ENCODE measurements at regions not wholly inside any gene's neighbourhood (a gene's known extent, or its start where the extent isn't known, plus 50 kb on each side); places are given as distances from the start of the nearest gene placed in this dataset.
A peak's percentile ranks its signal among the peaks of the same experiment; 100 is the strongest.
"Not testable (repeated sequence)": the region's sequence is repeated elsewhere in the genome, so short reads cannot be mapped to it uniquely, and the experiment has no call there.

DNA sequence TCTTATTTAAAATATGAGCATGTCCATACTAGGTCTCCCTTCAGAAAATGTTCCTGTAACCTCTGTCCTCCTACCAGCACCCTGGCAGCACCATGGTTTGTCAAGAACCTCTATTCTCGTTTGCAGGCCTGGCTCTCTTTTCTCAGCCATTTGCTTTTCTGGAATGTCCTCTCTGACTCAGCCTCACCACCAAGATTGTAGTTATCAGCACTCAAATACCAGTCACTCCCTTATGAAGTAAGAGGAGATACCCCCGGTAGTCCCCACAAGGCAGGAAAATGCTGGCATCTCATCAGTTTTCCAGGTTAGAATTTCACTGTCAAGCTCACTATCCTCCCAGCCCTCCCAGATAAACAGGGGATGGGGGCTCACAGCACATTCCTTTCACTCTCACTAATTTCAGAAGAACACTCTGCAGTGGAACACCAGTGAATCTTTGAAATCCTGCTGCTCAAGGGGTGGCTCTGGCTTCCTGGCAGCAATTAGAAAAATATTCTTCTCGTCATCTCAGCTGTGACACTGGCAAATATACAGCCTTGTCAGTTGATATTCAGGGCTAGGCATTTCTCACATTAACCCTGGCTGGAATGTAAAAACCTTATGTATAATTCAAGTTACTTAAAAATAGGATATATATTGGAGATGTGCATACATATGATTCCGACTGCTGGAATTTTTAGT, 129.2 kb downstream of the TBX18 start:
- DNase-seq (ENCODE audit: low spot score in 2 of 2, unreplicated experiment in 2 of 2): no peak
- H3K4me1 Mint-ChIP-seq: peaks cover 8% of the 10 kb centered on the region
- H3K27me3 Mint-ChIP-seq (ENCODE audit: low read depth): no peaks in the 10 kb centered on the region
- no peaks in the 10 kb centered on the region for H3K36me3 Mint-ChIP-seq
- no peak overlapping the region for H3K4me3 Mint-ChIP-seq
- TF ChIP-seq, protein P1, sequence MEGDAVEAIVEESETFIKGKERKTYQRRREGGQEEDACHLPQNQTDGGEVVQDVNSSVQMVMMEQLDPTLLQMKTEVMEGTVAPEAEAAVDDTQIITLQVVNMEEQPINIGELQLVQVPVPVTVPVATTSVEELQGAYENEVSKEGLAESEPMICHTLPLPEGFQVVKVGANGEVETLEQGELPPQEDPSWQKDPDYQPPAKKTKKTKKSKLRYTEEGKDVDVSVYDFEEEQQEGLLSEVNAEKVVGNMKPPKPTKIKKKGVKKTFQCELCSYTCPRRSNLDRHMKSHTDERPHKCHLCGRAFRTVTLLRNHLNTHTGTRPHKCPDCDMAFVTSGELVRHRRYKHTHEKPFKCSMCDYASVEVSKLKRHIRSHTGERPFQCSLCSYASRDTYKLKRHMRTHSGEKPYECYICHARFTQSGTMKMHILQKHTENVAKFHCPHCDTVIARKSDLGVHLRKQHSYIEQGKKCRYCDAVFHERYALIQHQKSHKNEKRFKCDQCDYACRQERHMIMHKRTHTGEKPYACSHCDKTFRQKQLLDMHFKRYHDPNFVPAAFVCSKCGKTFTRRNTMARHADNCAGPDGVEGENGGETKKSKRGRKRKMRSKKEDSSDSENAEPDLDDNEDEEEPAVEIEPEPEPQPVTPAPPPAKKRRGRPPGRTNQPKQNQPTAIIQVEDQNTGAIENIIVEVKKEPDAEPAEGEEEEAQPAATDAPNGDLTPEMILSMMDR (IDR thresholded peaks at IDR 0.05; ENCODE audit: unreplicated experiment): no peak
- peak overlapping the region; percentile 80 for H3K27ac Mint-ChIP-seq
- peaks cover 5% of the 10 kb centered on the region for H3K9me3 Mint-ChIP-seq

DNA sequence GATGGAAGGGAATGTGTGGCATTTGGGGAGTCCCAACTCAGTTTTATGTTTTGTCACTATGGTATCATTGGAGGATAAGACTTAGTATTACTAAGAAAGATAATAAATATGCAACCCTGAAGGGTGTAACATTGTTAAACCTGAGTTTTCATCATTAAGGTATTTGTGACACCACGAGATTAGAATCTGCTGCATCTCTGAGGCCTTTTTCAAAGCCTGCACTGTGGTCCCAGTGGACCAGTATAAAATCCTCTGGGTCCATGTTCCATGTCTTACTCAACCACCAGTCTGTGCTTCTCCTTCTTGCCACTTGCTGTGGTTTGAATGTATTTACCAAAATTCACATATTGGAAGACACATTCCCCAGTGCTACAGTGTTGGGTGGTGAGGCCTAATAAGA, 130.6 kb downstream of the TBX18 start:
- DNase-seq (ENCODE audit: low spot score in 2 of 2, unreplicated experiment in 2 of 2): no peak
- H3K9me3 Mint-ChIP-seq: peaks cover 5% of the 10 kb centered on the region

DNA sequence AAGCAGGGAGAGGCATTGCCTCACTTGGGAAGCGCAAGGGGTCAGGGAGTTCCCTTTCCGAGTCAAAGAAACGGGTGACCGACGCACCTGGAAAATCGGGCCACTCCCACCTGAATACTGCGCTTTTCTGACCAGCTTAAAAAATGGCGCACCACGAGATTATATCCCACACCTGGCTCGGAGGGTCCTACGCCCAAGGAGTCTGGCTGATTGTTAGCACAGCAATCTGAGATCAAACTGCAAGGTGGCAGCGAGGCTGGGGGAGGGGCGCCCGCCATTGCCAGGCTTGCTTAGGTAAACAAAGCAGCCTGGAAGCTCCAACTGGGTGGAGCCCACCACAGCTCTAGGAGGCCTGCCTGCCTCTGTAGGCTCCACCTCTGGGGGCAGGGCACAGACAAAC, 137.9 kb downstream of the TBX18 start:
- H3K9me3 Mint-ChIP-seq; H3K4me1 Mint-ChIP-seq; H3K27ac Mint-ChIP-seq; H3K27me3 Mint-ChIP-seq (ENCODE audit: low read depth); H3K36me3 Mint-ChIP-seq; H3K4me3 Mint-ChIP-seq; DNase-seq (ENCODE audit: low spot score in 2 of 2, unreplicated experiment in 2 of 2): not testable (repeated sequence)

More for the DNA sequence above, 130.6 kb downstream of the TBX18 start:
- peaks cover 8% of the 10 kb centered on the region for H3K4me1 Mint-ChIP-seq
- H3K27me3 Mint-ChIP-seq (ENCODE audit: low read depth): no peaks in the 10 kb centered on the region
- H3K27ac Mint-ChIP-seq: no peak overlapping the region
- no peaks in the 10 kb centered on the region for H3K36me3 Mint-ChIP-seq
- no peak overlapping the region for H3K4me3 Mint-ChIP-seq
- TF ChIP-seq, protein P1 (IDR thresholded peaks at IDR 0.05; ENCODE audit: unreplicated experiment): no peak

DNA sequence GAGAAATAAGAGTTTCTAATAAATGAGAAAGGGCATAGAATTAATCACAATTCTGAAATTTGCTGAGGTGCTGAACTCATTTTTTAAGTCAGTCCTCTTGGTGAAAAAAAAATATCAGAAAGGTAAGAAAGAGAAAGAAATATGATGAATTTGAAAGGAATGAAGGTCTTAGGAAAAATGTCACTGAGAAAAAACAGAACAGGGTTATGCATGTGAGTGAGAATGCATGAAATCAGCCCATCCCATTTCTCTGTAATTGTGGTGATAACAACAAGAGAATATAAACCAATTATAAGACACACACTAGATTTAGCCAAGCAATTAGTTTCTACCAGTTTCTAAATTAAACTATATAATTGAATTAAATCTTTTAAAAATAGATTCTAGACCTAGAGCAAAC, 138.9 kb downstream of the TBX18 start:
- Mint-ChIP-seq H3K4me1 (peaks cover 7% of the 10 kb centered on the region), H3K4me3 (no peak overlapping the region), H3K27ac (no peak overlapping the region), H3K36me3 (no peaks in the 10 kb centered on the region), H3K9me3 (peaks cover 16% of the 10 kb centered on the region), H3K27me3 (ENCODE audit: low read depth) (no peaks in the 10 kb centered on the region)
- no peak for DNase-seq (ENCODE audit: low spot score in 2 of 2, unreplicated experiment in 2 of 2)
- TF ChIP-seq, protein P1 (IDR thresholded peaks at IDR 0.05; ENCODE audit: unreplicated experiment): no peak

DNA sequence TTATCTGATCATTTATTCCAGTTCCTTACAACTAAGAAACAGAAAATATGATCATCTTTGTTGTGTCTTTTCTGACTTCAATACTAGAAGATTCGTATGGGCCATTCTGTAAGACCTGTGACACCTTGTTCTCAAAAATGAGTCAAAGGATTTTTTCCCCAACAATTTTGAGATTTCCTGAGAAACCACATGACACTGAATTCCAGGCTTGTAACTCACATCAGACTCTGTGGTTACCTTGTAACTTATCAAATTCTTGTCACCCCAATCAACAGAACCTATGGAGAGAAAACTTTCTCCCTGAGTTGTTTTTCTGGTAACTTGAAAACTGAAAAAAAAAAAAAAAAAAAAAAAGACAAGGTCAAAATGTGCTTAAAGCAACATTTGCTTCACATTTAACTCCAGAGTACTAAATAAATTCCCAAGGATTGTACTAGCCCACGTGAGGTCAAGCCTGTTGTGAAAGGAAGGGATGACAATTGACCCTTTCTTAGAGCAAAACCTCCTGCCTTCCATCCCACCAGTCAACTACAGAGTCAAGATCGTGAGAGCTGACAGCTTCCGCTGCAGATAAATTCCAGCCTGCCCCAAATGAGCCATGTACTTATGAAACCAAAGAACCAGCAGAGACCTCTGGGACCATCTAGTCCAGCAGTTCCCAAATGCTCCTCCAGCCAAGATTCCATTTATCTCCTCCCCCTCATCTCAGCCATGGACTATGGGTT, 140.3 kb downstream of the TBX18 start:
- peaks cover 18% of the 10 kb centered on the region for H3K9me3 Mint-ChIP-seq
- TF ChIP-seq, protein P1 (IDR thresholded peaks at IDR 0.05; ENCODE audit: unreplicated experiment): no peak
- H3K4me3 Mint-ChIP-seq: no peak overlapping the region
- no peaks in the 10 kb centered on the region for H3K27me3 Mint-ChIP-seq (ENCODE audit: low read depth)
- no peak overlapping the region for H3K27ac Mint-ChIP-seq
- no peak for DNase-seq (ENCODE audit: low spot score in 2 of 2, unreplicated experiment in 2 of 2)
- H3K4me1 Mint-ChIP-seq: peaks cover 7% of the 10 kb centered on the region
- no peaks in the 10 kb centered on the region for H3K36me3 Mint-ChIP-seq

DNA sequence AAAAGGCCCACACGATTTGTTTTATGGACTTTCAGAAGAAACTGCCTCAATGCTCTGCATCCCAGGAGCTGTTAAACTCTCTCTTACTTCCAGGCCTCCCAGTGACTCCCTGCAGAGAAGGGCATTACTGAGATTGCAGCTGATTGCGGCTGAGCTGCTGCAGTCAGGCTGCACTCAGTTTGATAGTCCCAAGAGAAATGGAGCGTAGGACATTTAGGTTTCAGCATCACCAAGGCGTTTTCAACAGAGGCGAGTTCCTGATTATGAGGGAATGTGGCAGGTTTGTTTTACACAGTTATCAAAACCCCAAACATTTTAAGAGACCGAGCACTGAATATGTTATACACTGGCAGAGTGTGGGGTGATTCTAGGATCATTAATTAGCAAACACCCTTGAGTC, 145.6 kb downstream of the TBX18 start:
- H3K27ac Mint-ChIP-seq: no peak overlapping the region
- peaks cover 4% of the 10 kb centered on the region for H3K4me1 Mint-ChIP-seq
- H3K4me3 Mint-ChIP-seq: no peak overlapping the region
- no peak for DNase-seq (ENCODE audit: low spot score in 2 of 2, unreplicated experiment in 2 of 2)
- peaks cover 18% of the 10 kb centered on the region for H3K9me3 Mint-ChIP-seq
- peaks cover 2% of the 10 kb centered on the region for H3K27me3 Mint-ChIP-seq (ENCODE audit: low read depth)
- no peaks in the 10 kb centered on the region for H3K36me3 Mint-ChIP-seq
- TF ChIP-seq, protein P1 (IDR thresholded peaks at IDR 0.05; ENCODE audit: unreplicated experiment): no peak

Measured in mesothelial cell of epicardium (in vitro differentiated cells).